ENCODE measurements at regions not wholly inside any gene's neighbourhood (a gene's known extent, or its start where the extent isn't known, plus 50 kb on each side); places are given as distances from the start of the nearest gene placed in this dataset.
"Not testable (repeated sequence)": the region's sequence is repeated elsewhere in the genome, so short reads cannot be mapped to it uniquely, and the experiment has no call there.

DNA sequence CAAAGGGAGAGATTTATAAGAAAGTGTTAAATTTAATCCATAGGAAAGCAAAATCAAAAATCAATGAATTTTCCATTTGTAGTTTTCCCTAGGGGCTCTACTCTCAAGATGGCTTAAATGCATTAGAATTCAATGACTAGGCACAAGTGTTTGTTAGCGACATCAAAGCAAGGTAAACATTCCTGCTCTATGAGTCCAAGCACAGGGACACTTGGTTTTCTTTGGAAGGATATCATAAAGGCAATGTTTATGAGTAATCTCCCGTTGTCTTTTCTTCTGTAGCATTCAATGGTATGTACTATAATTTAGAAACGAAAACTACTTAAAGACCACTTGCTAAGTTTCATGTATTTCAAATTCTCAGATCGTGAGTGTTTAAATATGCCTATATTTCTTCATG, 54.8 kb upstream of the ZNF717 start:
- H3K27me3 Mint-ChIP-seq; intact Hi-C loops (cut with micrococcal nuclease); H4K20me1 ChIP-seq (ENCODE audit: control insufficient read depth, insufficient read depth, low read length, poor library complexity, severe bottlenecking); H3K27me3 ChIP-seq (replicated peaks in 1 of 4; ENCODE audit: control extremely low read depth in 1 of 4, control insufficient read depth in 3 of 4, insufficient read depth in 4 of 4, low read length in 3 of 4); H3K36me3 ChIP-seq (replicated peaks in 1 of 2; ENCODE audit: control extremely low read depth in 1 of 2, control insufficient read depth in 1 of 2, extremely low read depth in 1 of 2, insufficient read depth in 2 of 2, low read length in 1 of 2); CTCF ChIA-PET; DNase-seq; H3K4me2 ChIP-seq (replicated peaks; ENCODE audit: low read depth, low read length, poor library complexity, severe bottlenecking); H3K4me3 ChIP-seq (ENCODE audit: control extremely low read depth in 1 of 5, extremely low read depth in 1 of 5, insufficient read depth in 1 of 5, low read depth in 2 of 5, low read length in 4 of 5); H3K9me3 Mint-ChIP-seq (ENCODE audit: insufficient read depth); POLR2A ChIA-PET; H3K4me3 Mint-ChIP-seq; H3K4me1 Mint-ChIP-seq; ATAC-seq (ENCODE audit: low read depth); H3K4me1 ChIP-seq (ENCODE audit: control insufficient read depth in 2 of 2, insufficient read depth in 2 of 2, low read length in 2 of 2); H3K27ac ChIP-seq (ENCODE audit: low read length in 2 of 2); H3K79me2 ChIP-seq (ENCODE audit: control insufficient read depth, insufficient read depth, low read length); H3K27ac Mint-ChIP-seq; H2AFZ ChIP-seq (ENCODE audit: insufficient read depth, low read depth, low read length, poor library complexity, severe bottlenecking); H3K9me3 ChIP-seq (ENCODE audit: control extremely low read depth in 1 of 3, control insufficient read depth in 2 of 3, insufficient read depth in 1 of 3, low read length in 2 of 3); H3K9ac ChIP-seq (ENCODE audit: low read length): not testable (repeated sequence)
- WGBS (ENCODE audit: insufficient coverage): no CpG with 5 or more reads among the region's 4 CpGs

DNA sequence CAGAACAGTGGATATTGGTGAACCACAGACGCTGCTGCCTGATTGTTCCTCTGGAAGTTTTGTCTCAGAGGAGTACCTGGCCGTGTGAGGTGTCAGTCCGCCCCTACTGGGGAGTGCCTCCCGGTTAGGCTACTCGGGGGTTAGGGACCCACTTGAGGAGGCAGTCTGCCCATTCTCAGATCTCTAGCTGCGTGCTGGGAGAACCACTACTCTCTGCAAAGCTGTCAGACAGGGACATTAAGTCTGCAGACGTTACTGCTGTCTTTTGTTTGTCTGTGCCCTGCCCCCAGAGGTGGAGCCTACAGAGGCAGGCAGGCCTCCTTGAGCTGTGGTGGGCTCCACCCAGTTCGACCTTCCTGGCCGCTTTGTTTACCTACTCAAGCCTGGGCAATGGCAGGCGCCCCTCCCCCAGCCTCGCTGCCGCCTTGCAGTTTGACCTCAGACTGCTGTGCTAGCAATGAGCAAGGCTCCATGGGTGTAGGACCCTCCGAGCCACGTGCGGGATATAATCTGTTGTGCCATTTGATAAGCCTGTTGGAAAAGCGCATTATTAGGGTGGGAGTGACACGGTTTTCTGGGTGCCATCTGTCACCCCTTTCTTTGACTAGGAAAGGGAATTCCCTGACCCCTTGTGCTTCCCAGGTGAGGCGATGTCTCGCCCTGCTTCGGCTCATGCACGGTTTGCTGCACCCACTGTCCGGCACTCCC, 65.1 kb upstream of the ZNF717 start:
- 74% methylated on average over 21 of the region's 22 CpGs for WGBS (ENCODE audit: insufficient coverage)
- H3K27me3 ChIP-seq (replicated peaks in 1 of 4; ENCODE audit: control extremely low read depth in 1 of 4, control insufficient read depth in 3 of 4, insufficient read depth in 4 of 4, low read length in 3 of 4); POLR2A ChIA-PET; H3K9me3 Mint-ChIP-seq (ENCODE audit: insufficient read depth); H3K79me2 ChIP-seq (ENCODE audit: control insufficient read depth, insufficient read depth, low read length); DNase-seq; H3K4me3 ChIP-seq (ENCODE audit: control extremely low read depth in 1 of 5, extremely low read depth in 1 of 5, insufficient read depth in 1 of 5, low read depth in 2 of 5, low read length in 4 of 5); CTCF ChIA-PET; H3K4me2 ChIP-seq (replicated peaks; ENCODE audit: low read depth, low read length, poor library complexity, severe bottlenecking); H3K27ac Mint-ChIP-seq; H2AFZ ChIP-seq (ENCODE audit: insufficient read depth, low read depth, low read length, poor library complexity, severe bottlenecking); H4K20me1 ChIP-seq (ENCODE audit: control insufficient read depth, insufficient read depth, low read length, poor library complexity, severe bottlenecking); H3K4me1 ChIP-seq (ENCODE audit: control insufficient read depth in 2 of 2, insufficient read depth in 2 of 2, low read length in 2 of 2); intact Hi-C loops (cut with micrococcal nuclease); H3K36me3 ChIP-seq (replicated peaks in 1 of 2; ENCODE audit: control extremely low read depth in 1 of 2, control insufficient read depth in 1 of 2, extremely low read depth in 1 of 2, insufficient read depth in 2 of 2, low read length in 1 of 2); ATAC-seq (ENCODE audit: low read depth); H3K27me3 Mint-ChIP-seq; H3K9me3 ChIP-seq (ENCODE audit: control extremely low read depth in 1 of 3, control insufficient read depth in 2 of 3, insufficient read depth in 1 of 3, low read length in 2 of 3); H3K9ac ChIP-seq (ENCODE audit: low read length); H3K27ac ChIP-seq (ENCODE audit: low read length in 2 of 2); H3K4me3 Mint-ChIP-seq; H3K4me1 Mint-ChIP-seq: not testable (repeated sequence)
